ENCODE measurements at regions not wholly inside any gene's neighbourhood (a gene's known extent, or its start where the extent isn't known, plus 50 kb on each side); places are given as distances from the start of the nearest gene placed in this dataset.

DNA sequence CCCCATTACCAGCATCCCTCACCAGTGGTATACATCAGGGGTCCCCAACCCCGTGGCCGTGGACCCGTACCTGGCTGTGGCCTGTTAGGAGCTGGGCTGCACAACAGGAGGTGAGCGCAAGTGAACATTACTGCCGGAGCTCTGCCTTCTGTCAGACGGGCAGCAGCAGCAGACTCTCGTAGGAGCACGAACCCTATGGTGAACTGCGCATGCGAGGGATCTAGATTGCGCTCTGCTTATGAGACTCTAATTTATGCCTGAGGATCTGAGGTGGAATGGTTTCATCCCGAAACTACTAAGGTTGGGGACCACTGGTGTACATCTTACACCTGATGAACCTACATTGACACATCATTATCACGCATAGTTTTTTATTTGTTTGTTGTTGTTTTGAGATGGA is 52.8 kb upstream of the DHX15 start:
- no peak for DNase-seq (ENCODE audit: low read depth, low spot score)

DNA sequence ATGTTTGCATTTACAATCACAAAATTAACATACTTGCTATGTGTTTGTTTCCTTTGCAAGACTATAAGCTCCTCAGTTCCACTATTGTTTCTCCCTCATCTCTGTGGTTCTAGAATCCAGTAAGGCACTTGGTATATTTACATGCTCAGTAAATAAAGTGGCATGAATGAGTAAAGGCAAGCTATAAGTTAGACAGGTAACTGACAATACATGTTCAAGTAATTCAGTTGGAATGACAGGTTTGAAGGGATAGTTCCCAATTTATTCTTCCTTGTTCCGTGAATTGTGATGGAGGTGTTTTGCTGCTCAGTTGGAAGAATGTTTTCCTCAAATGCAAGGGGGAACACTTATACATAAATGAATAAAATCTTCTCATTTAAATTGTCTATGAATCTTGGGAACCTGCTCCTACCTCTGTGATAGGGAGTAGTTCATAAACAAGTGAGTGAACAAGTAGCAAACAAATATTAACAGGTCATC is 54.1 kb upstream of the DHX15 start:
- no peak for DNase-seq (ENCODE audit: low read depth, low spot score)

DNA sequence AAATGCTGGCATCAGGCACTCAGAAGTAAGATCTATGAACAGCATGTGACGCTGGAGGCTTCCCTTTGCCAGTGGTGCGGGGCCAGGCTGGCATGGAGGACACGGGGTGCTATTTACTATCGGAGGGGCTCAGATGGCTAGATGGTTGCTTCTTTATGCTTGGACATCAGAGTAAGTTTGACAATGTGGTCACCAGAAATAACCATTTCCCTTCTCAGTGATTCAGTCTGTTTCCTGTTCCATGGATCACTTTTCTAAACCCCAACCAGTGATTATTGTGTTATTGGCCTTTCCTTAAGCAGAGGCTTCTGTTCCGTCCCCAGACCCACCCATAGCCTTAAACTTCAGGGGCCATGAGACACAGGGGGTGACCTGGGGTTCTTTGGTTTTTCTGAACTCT is 55.4 kb upstream of the DHX15 start:
- DNase-seq (ENCODE audit: low read depth, low spot score), result no peak

DNA sequence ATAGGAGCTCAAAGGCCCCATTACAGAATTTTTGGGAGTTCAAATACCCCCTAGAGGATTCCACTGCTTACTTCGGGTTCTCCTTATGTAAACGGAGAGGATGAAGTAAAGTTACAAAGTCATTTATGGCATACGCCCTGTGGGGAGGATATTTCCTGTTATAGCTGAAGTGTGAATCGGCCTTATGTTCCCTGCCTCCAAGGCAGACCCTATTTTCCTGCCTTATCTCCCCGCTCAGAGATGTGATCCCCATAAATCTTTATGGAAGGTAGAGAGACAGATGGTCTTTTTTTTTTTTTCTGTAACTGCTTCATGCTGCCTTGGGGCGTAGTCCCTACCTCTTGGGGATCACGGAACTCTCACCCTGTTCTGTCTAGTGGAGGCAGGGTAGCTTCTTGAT is 56.0 kb upstream of the DHX15 start:
- DNase-seq (ENCODE audit: low read depth, low spot score), result no peak

DNA sequence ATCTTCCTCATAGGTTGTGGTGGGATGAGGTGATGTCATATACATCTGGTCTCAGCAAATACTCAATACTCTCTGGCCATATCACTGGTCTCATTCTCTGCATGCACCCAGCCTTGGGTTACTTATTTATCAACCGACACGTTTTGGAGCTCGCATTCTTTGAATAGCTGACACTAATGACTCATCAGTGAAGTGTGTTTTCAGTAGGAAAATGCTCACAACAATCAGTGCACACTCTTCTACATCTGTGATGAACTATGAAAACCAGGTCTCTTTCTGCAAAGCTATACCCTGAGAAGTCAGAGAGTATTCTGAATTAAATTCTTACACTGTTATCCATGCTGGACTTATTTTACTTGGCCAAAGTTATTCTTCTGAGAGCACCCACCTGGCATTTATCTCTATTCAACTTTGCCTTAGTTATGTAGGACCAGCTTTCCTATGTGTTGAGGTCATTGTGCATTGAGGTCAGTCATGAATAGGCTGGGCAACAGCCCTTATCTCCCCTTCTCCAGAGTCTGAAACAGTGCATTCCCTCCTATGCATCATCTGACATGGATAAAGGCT is 58.7 kb upstream of the DHX15 start:
- DNase-seq (ENCODE audit: low read depth, low spot score), result no peak

DNA sequence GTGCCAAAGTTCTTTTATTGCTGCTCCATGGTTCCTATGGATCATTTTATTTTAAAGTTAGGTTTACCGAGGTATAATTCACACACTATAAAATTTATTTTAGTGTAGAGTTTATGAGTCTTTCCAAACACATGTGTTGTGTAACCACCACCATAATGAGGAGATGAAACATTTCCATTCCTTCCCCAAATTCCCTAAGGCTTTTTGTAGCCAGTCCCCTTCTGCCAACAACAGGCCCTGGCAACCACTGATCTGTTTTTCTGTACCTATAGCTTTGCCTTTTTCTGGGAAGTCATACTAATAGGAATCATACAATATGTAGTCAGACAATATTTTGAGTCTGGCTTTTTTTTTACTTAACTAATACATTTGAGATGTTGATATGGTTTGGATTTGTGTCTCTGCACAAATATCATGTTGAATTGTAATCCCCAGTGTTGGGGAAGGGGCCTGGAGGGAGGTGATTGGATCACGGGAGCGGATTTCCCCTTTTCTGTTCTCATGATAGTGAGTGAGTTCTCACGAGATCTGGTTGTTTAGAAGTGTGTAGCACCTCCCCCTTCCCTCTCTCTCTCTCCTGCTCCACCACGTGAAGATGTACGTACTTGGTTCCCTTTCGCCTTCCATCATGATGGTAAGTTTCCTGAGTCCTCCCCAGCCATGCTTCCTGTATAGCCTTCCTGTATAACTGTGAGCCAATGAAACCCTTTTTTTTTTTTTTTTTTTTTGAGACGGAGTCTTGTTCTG is 59.6 kb upstream of the DHX15 start:
- no peak for DNase-seq (ENCODE audit: low read depth, low spot score)

DNA sequence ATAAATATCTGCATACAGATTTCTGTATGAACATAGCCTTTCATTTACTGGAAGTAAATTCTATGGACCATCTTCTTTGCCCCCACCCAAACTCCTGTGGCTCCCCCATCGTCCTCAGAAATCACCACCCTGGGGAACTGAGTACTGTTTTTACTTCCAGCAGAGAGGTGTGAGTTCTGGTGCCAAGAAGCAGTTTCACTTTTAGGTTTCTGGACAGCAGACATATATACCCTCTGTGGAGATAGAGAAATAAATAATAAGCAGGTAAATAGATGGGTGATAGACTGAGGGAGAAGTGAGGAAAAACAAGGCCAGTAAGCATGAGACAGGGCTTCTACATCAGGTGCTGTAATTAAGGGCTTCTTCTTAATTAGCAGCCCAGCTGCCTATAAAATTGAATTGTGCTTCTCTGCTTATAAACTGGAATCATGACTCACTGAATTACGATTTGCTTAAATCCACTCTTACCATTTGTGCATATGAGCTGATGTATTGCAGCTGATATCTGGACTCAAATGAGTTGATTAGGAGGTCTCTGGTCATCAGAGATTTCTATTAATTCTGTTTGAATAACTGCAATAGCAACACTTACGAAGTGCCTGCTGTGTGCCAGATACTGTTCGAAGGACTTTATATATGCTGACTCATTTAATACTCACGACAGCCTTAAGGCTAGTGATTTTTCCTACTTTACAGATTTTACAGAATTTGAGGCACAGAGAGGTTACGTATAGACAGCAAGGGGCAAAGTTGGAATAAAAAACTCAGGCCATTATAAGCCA is 60.8 kb upstream of the DHX15 start:
- no peak for DNase-seq (ENCODE audit: low read depth, low spot score)

DNA sequence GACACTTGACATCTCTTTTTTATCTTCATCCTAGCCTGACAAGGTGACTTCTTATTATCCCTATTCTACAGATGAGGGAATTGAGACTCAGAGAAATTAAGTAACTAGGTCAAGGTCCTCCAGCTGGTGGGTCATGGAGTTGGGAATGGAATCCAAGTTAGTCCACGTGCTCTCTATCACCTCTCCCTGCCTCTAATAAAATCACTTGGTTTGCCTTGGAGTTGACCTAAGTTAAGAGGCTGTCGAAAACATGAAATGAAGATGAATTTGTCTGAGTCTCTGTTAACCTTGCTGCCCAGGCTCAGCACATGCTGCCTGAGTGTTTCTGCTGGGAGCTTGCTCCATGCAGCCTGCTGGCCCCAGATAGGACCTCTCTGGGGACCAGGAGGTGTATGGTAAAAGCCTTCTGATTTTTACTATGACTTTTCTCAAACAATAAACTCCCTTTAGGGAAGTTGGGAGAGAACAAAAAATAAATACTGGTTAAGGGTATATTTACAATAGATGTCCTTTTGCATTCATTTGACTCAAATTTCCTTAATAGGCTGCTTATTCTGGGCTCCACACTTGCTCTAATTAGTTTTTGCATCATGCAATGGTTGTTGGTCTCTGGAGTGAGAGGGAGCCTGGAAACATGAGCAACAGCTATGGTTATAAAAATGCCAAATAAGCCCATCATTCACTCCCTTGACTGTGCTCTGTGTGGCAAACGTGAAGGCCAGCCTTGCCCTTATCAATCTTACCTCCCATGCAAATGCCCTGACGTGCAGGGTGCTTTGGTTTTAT is 61.6 kb upstream of the DHX15 start:
- DNase-seq (ENCODE audit: low read depth, low spot score), result no peak

DNA sequence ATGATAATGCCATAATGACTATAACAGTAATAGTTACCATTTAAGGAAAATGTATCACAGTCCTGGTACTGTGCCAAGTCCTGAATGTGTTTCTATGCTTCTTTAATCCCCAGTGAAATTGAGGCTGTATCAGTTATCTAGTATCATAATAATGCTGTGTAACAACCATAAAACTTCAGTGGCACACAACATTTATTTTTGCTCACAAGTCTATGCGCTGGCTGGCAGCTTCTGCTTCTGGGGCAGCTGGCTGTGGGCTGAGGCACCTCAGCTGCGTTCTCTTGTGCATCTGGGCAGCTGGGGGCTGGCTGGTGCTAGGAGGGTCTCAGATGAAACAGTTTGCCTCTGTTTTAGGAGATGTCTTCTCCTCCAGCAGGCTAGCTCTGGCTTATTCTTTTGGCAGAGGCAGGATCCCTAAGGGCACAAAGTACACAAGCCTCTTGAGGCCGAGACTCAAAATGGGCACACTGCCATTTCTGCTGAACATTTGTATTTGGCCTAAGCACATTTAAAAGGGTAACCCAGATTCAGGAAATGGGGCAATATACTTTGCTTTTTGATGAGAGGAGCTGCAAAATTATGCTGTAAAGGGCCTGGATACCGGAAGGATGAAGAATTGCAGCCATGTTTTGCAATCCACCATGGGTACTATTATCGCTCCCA is 62.6 kb upstream of the DHX15 start:
- no peak for DNase-seq (ENCODE audit: low read depth, low spot score)

DNA sequence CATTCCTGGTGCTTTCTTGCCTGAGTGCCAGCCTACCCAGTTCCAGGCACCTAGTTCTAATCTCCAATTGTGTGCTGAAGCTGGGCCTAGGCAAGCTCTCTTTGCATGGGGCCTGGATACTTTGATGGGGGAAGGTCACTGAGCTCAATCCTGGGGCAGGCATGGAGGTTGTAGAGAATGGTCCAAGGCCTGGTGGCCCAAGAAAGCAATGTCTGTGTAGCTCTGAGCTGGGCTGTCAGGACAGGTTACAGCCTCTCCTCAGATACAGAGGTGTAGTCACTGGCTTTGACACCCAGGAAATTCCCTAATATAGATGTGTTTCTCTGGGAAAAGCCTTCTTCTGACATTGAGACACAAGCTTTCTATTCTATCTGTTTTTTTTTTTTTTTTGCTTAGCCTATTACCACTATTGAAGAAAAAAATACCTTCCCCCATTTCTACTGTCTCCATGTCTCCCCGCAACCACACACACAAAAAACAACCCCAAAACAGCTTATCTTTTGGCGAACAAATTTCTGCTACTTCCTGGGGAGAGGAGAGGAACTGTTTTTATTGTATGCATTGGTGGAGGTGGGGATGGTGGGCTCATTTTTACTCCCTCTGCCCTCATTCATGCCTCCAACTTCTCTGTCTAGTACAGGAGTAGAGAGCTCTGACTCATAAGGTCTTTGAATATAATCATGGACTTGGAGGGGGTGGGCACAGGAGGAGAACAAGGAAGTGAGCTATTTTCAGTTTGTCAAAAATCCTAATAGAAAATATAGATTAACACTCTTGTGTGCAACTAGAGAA is 66.7 kb upstream of the DHX15 start:
- DNase-seq (ENCODE audit: low read depth, low spot score), result no peak

DNA sequence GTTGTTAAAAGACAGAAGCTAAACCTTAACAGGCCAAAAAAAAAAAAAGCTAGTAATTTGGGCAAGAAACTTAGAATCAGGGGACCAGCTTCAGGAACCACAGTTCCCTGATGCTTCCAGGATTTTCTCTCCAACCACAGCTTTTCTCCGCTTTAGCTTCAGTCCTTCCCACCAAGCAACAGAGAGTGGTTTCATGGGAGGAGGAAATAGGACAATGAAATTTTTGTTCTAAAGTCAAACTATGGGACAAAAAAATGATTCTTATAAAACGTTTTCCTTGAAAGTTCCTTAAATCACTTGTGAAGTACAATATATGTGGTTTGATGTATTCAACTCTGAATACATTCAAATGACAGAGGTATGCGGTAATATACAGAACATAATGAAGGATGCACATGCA is 71.0 kb upstream of the DHX15 start:
- DNase-seq (ENCODE audit: low read depth, low spot score), result no peak

DNA sequence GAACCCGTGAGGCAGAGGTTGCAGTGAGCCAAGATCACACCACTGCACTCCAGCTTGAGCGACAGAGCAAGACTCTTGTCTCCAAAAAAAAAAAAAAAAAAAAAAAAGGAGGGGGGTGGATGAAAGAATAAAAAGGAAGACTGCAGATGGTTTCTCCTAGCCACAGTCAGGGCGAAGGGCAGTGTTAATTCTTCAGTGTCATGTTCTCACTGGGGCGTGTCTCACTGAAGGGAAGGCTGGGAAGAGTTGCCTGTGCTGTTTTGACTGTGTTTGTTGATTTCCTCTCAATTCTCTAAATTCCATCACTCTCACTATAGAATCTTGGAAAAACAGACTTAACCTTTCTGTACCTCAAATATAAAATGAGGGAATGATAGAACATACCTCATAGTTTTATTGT is 71.6 kb upstream of the DHX15 start:
- no peak for DNase-seq (ENCODE audit: low read depth, low spot score)

DNA sequence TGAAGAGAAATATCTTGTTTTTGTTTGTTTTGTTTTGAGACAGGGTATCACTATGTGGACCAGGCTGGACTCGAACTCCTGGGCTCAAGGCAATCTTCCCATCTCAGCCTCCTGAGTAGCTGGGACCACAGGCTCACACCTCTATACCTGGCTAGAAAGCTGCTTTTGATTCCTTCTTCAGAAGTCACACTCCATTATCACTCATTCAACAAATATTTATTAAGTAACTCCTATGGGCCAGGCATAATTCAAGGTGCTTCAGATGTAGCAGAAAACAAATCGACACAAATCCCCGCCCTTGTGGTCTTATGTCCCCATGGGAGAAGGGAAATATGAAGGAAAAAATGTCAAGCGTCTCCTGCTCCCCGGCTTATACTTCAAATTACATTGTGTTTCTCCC is 72.6 kb upstream of the DHX15 start:
- DNase-seq (ENCODE audit: low read depth, low spot score), result no peak

DNA sequence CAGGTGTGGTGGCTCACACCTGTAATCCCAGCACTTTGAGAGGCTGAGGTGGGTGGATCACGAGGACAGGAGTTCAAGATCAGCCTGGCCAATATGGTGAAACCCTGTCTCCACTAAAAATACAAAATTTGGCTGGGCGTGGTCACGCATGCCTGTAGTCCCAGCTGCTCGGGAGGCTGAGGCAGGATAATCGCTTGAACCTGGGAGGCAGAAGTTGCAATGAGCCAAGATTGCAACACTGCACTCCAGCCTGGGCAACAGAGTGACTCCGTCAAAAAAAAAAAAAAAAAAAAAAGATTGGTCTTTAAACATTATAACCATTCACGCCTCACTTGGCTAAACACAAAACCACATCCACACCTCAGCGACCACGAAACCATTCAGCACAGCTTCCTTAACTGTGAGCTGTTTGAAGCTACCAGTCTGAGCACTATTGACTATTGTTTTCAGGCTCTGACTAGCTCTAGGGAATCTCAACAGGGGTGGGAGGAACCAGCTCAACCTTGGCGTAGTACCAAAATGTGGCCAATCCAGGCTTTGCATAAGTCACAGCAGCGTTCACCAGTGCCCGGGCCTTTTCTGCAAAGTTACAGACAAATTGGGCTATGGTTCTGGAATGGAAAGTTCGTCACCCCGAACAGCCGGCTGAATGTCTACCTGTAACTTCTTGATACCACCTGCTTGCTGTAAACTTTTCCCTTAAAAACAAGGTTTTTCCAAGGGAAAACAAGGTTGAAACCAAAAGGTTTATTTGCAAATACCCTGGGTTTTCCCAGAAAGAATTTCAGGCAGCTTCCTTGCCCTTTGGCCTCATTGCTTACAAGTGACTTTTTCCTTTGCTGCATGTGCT is 73.6 kb upstream of the DHX15 start:
- peak; percentile 13 for DNase-seq (ENCODE audit: low read depth, low spot score)

DNA sequence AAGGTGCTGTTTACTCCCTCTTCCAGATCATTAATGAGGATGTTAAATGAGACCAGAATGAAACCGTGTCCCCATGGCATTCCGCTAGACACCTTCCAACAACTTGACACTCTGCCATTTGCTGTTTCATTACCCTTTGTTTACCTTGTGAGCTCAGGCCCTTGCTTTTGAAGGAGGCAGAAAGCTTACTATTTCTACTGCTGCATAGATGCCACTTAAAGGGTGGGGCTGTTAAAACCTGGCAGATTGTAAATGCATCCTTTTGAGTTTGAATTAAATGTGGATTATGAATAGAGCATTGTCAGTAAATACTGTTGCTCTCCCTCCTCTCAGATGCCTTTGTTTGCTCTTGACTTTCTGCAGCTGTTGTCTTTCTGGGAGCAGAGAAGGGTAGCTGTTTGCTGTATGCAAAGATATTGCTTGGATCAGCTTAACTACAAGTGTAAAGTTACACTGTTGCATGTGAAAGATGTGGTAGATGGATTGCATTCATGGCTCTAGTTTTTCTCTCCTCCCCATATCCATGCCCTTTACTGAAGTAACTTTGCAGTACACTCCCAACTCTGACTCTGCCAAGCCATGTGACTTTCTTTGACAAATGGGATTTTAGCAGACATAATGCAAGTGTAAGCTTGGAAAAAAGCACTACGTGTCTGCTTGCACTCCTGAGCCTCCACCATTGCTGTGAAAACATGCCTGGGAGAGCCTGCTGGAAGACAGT is 75.0 kb upstream of the DHX15 start:
- no peak for DNase-seq (ENCODE audit: low read depth, low spot score)

DNA sequence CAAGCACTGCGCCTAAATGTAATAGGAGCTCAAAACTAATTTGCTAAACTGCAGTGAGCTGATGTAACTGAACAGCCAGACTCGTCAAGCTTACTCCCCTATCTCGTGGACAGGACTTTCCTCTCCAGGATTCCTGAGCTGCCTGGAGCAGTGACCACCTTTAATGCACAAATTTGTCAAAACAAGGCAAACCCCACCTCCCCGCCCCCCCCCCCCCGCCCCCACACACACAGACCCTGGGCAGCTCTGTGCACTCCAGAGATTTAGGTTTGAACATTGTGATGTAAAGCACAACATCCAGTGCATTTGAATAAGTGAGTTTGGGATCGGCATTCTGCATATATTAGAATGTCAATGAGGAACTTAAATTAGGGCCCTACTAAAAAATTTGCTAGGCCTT is 77.7 kb upstream of the DHX15 start:
- no peak for DNase-seq (ENCODE audit: low read depth, low spot score)

DNA sequence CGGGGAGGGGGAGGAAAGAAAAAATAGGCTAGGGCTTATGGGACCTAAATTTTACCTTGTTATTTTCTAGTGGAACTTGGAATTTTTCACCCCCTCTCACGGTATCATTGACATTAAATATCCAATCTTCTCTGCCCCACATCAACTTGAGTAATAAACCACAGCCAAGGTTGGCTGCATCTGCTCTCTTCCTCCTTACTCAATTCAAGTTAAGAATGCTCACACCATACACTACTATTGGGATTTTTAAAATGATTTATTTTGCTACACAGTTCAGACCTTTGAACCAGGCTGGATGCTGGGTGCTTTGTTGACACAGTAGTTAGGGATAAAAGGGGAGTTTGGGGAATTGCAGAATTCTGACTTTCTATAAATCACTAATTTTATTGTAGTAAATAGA is 78.2 kb upstream of the DHX15 start:
- no peak for DNase-seq (ENCODE audit: low read depth, low spot score)

DNA sequence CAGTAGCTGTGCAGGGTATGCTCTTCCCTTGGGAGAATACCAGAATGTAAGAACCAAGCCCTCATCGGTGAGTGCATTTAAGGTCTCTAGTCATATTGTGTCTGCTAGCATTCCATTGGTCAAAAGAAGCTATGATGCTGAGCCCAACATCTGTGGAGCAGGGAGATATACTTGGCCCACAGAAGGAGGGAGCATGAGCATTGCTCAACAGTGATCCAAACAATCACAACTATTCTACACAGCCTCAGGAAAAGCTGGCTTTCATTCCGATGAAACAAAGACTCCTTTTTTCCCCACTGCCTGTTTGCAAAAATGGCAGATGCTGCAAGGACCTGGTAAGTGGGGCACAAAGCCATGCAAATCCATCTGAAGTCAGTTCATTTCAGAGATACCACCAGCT is 80.6 kb upstream of the DHX15 start:
- DNase-seq (ENCODE audit: low read depth, low spot score), result no peak

DNA sequence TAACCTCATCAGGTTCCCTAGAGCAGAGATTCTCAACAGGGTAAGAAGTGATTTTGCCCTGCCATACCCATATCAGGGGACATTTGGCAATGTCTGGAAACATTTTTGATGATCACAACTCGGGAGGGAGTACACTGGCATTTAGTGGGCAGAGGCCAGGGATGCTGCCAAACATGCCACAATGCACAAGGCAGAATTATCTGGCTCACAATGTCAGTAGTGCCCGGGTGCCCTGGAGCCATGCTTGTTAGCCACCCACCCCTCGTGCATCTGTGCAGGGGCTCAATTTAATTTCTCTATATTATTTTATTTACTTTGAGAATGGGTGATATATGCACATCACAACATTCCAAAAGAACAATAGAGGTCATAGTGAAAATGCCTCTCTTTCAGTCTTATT is 82.0 kb upstream of the DHX15 start:
- DNase-seq (ENCODE audit: low read depth, low spot score), result no peak
